CD4-positive, alpha-beta T cell treated with Interleukin-6 at 100 ng/mL for 8 hours (primary cell): ENCODE measurements at regions not wholly inside any gene's neighbourhood (a gene's known extent, or its start where the extent isn't known, plus 50 kb on each side); places are given as distances from the start of the nearest gene placed in this dataset.
"Not testable (repeated sequence)": the region's sequence is repeated elsewhere in the genome, so short reads cannot be mapped to it uniquely, and the experiment has no call there.

Experiments used
- DNase-seq: peaks from one replicate; pipeline ENCODE4 v3.0.0-alpha.2; 2020; ENCODE audit warnings: mixed read lengths, low spot score

GRCh38 chr1:101483982-101484688 lies 247.3 kb downstream of the S1PR1 start:
- no peak for DNase-seq

DNA sequence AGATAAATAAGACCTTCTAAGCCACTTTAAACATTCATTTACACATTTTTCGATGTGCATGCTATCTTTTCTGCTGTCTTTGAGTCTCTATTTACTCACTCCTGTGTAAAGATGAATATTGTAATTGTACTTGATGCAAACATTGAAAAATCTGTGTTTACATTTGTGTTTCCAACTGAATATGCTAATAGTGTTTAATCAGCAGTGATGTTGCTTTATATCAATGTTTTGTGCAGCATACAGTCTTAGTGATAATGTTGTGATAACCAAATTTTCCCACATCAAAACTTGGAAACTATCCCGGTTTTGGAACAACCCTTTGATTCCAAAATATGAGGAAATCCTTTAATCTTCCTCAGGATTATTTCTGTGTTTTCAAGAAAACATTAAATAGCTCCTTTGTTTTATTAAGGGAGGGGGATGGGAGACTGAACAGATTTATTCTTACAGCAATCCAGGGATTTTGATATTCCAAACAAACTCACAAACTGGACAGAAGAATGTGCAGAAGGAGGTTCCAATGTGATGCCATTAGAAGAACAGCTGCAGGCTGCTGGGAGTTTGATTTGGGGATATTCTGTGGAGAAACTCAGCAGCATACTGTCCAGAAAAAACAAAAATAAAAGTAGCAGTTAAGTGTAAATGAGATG lies 248.0 kb downstream of the S1PR1 start:
- DNase-seq: no peak

DNA sequence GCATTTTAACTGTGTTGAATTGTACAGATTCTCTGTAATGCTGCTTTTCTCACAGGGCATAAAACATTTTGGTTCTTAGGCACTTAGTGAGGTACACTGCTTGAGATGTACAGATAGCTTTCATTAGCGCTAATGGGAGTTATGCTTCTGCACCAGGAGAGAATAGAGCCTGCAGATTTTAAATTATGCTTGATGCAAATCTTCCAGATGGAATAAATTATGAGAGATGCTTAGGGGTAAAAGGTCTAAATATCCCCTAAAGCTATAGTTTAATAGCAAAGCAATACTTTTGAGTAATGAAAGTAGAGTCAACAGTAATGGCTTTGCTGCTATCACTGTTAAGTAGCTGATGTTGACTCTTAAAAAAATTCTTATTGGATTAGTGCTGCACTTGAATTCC lies 248.9 kb downstream of the S1PR1 start:
- DNase-seq: no peak

- not testable (repeated sequence) for DNase-seq
Observed at GRCh38 chr1:101492144-101492543, 255.3 kb downstream of the S1PR1 start.

GRCh38 chr1:101493920-101494319 lies 257.1 kb downstream of the S1PR1 start:
- not testable (repeated sequence) for DNase-seq

GRCh38 chr1:101496109-101496508 lies 259.3 kb downstream of the S1PR1 start:
- no peak for DNase-seq

GRCh38 chr1:101497881-101498559 lies 261.2 kb downstream of the S1PR1 start:
- DNase-seq: no peak

DNA sequence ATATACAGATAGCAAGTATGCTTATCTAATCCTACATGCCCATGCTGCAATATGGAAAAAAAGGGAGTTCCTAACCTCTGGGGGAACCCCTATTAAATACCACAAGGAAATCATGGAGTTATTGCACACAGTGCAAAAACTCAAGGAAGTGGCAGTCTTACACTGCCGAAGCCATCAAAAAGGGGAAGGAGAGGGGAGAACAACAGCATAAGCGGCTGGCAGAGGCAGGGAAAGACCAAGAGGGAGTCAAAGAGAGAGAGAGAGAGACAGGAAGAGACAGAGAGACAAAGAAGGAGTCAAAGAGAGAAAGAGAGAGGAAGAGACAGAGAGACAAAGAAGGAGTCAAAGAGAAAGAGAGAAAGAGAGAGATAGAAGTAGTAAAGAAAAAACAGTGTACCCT lies 267.3 kb downstream of the S1PR1 start:
- DNase-seq: not testable (repeated sequence)

GRCh38 chr1:101505240-101505639 lies 268.4 kb downstream of the S1PR1 start:
- not testable (repeated sequence) for DNase-seq

DNA sequence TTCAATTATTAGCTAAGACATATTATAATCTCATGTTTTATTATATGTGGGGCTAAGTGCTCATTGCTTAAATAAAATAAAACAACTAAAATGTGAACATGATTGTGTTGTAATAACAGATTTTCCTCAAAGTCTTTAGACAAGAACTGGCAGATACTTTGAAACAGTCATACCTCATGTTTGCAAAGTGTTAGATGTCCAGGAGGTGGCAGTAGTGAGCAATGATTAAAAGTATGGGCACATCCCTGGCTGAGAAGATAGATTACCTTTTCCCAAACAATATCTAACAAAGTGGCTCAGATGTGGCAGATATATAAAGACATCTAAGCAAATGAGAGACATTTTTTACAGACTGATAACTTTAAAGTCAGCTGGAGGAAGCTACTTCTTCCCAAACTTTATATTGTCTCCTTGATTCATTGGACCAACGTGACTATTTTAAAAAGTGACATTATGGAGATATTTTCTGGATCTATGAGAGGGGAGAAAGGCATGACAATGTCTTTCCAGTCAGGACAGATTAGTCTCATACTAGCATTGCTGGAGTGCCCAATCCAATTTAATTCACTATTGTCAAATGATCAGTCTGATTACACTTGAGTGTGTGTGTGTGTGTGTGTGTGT lies 269.8 kb downstream of the S1PR1 start:
- DNase-seq: peak; percentile 22

GRCh38 chr1:101507547-101507971 lies 270.7 kb downstream of the S1PR1 start:
- no peak for DNase-seq

GRCh38 chr1:101508913-101509312 lies 272.1 kb downstream of the S1PR1 start:
- no peak for DNase-seq

DNA sequence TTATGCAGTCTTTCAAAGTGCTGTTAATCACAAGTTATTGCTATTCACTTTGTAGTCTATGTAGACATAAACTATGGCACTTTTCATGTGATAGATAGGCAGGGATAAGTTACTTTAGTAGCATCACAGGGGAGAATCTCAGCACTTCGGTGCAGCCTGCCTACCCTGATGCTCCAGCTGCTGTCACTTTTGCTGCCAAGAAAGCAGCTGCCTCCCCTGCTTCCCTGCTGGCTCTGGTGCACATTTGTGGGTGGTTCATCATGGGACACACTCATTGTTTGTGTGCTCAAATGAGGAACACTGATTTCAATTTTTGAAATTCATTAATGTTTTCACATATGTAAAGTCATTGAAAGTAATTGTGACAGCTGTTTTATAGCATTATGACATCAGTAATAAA lies 272.6 kb downstream of the S1PR1 start:
- DNase-seq: no peak

GRCh38 chr1:101511202-101511891 lies 274.5 kb downstream of the S1PR1 start:
- DNase-seq: no peak

DNA sequence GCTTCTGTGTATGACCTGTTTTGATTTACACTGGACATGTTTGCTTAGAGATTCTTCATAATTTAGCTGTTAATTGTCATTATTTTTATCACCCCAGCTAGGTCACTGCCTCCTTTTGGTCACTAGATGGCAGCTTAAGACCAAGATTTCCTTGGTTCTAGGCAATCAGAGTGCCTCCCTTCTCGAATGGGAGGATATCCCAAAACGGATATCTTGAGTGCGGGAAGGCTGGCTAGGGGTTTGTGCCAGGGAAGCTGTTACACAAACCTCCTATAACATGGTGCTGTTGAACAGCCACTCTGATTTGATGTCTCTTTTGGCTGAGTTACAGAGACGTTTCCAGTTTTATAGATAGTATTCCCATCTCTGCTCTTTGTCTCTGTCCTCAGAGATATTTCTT lies 283.5 kb downstream of the S1PR1 start:
- DNase-seq: no peak

GRCh38 chr1:101522486-101522885 lies 285.7 kb downstream of the S1PR1 start:
- no peak for DNase-seq

DNA sequence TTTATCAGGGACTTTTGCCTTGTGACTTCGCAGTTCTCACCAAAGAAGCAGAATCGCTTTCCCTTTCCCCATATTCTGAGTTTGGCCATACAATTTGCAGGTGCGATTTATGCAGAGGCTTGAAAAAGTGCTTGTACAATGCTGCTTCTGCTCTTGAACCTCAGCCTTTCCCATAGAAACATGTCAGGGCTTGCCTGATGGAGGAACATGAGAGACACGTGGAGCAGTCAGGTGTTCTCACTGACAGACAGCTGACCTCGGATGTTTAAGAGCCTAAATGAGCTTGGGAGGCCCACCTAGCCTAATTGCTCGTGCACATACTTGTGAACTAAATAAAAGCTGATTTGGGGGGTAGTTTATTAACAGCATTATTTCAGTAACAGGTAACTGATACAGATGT lies 290.0 kb downstream of the S1PR1 start:
- DNase-seq: no peak

DNA sequence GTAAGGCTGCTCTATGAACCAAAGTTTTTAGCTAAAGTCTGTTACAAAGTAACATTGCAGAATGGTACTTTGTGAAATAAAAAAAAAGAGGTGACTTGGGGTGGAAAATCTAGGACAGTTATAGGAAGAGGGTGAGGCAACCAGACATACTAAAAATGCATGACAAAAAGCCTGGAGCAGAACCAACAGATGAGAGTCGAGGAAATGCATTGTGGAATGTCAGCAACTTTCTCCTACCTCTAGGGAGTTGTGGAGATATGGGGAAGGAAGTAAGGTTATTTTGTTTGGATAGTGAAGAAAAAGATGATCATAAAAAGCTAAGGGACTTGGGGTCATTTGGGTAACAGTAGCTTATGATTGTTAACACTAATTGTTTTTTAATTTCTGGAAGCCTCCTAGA lies 295.6 kb downstream of the S1PR1 start:
- no peak for DNase-seq

DNA sequence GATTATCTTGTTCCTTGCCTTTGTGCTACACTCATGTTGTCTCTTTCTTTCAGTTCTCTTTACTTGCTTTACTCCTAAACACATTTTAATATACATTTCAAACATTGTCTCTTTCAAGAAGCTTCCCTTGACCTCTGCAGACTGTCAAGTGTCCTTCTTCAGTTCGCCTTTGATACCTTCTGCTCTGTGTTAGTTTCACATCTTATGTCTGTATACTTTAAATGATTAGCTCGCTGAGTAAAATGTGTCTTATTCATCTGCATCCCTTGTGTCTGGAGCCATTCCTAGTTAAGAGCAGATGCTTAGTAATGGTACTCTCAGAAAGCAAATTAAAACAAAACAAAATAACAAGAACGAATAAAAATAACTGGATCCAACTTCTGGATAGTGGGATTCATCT lies 303.3 kb downstream of the S1PR1 start:
- no peak for DNase-seq

GRCh38 chr1:101546885-101547284 lies 310.1 kb downstream of the S1PR1 start:
- no peak for DNase-seq

DNA sequence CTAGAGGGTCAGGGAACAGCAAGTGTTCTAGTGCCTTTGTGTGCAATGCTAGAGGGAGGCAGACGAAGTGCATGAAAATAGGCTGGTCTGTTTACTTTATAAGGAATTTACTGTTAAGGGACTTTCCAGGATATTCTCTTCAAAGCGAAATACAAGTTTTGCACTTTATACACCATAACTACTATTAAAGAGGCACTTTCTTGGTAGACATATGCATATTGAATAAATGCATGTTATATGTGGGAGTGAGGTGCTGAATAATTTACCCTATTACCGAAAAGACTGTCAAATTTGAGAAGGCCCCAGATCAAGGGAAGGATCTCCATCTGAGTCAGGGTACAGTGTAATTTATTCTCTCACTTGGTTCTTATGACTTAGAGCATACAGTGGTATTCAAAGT lies 310.5 kb downstream of the S1PR1 start:
- DNase-seq: no peak

DNA sequence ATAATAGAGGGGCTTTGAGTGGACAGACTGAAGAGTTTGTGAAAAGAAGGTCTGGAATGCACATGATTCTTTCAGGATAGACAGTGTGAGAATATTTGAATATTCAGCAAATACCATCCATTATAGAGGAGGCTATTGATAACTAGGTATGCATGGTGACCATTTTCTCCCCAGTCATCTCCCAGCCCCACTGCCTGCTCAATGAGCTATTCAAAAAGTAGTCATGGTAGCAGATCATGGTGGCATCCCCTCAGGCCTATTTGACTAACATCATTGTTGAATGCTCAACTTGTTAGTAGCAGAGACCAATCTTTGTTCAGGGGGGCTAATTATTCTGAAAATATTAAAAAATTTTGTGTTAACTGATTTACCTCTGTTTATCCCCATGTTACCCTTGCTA lies 311.6 kb downstream of the S1PR1 start:
- no peak for DNase-seq
